ENCODE measurements at regions not wholly inside any gene's neighbourhood (a gene's known extent, or its start where the extent isn't known, plus 50 kb on each side); places are given as distances from the start of the nearest gene placed in this dataset.

DNA sequence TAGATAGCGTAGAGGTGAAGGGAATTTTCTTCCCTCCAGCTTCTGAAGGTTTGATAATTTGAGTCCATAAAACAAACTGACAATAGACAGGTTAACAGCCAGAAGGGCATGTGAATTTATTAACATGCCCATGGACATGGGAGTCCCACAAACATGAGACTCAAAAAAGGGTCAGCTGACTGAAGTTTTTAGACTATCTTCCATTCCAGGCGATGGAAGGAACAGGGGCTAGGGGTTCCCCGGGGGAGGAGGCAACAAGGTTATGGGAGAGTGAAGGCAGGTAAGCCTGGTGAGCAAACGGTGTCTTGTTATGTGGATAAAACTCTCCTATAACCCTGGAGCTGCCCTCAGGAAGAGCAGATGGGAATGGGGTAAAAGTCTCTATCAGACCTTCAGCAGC is 81.5 kb upstream of the SORBS2 start:
- no peak for DNase-seq (ENCODE audit: low read depth, low spot score)

DNA sequence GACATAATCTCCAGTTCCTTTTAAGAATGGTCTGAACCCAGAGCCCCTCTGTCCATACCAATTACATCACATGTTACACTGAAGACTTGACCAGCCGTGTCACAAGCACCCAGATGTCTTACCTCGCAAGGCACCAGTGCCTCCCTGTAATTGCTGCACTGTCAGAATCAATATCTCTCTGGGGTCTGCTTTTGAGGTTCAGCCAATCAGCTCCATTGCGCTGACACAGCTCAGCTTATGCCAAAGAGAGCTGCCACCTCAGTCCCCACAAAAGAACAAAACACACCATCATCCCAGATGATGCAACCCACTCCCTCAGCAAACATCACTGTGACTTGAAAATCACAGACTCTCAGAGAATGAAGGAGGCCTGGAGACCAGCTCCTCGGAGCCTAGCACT is 82.5 kb upstream of the SORBS2 start:
- DNase-seq (ENCODE audit: low read depth, low spot score): no peak

DNA sequence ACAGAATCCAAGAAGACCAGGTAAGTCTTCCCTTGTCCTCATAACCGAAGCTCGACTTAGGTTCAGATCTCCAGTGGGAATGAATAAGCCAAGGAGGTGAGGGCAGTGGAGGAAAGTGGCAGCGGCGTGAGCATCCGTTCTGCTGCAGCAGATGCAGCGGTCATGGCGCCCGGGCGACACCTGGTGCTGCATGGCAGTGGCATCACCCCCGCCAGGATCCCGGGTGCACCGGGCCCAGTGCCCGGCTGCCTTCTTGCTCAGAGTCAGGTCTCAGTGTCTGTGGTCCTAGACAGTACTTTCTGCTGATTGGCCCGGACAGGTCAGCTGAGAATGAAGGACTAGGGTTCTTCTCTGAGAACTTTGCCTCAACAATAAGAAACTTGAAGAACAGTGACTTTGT is 83.4 kb upstream of the SORBS2 start:
- no peak for DNase-seq (ENCODE audit: low read depth, low spot score)

DNA sequence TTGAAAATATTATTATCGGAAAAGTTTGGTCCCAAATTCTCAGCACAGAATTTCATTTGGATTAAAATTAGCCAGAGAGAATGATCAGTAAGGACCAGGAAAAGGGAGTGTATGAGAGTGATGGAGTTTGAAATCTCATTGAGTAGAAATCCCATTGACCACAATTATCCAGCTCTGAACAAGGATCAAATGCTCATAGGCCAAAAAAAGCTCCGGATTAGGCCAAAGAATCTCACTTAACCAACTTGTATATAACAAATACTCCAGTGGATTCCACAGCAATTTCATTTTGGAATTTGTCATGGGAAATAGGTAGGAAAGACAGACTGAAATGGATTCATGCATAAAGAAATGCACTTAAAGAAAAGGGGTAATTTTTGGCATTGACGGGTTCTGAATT is 83.9 kb upstream of the SORBS2 start:
- no peak for DNase-seq (ENCODE audit: low read depth, low spot score)

DNA sequence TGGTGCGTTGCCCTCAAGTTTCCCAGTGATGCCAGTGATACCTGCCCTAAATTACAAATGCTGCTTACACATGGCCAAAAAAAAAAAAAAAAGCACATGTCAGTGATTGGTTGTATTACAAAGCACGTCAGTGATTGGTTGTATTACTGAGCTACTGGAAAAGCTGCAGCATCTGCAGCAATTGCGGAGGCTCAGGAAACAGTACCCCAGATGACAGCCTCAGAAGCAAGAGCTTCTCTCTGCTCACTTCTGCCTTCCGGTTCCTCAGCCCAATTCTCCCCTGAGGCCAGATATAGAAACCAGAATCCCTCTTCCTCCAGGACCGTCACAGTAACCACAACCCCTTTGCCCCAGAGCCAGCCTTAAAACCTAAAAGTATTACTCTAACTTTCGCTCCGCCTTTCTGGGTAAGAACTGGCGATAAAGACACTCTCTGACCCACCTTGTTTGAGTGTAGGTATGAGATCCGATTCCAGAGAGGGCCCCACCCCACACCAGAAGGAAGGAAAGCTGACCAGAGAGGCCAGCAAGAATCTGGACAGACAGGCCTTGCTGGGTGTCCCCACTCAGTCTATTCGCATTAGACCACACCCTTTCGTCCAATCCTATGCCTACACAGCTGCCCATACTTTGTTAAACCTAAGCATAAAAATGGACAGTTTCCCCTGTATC is 85.0 kb upstream of the SORBS2 start:
- DNase-seq (ENCODE audit: low read depth, low spot score): no peak

DNA sequence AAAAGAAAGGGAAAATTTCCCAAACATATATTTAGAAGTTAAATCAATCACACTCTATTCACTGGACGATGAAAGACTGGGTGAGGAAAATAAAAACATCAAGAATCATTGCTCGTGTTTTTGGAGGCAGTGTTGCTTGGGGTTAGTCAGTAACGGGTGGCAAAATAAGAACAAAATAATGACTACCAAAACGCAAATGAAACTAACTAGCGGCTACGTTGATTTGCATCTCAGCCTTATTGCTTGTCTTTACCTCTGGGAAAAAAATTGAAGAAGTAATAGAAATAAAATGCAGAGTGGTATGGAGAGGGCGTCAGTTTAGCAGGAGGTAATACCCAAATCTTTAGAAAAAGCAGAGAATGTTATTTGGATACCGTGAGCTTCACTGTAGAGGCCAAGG is 86.4 kb upstream of the SORBS2 start:
- DNase-seq (ENCODE audit: low read depth, low spot score): no peak

DNA sequence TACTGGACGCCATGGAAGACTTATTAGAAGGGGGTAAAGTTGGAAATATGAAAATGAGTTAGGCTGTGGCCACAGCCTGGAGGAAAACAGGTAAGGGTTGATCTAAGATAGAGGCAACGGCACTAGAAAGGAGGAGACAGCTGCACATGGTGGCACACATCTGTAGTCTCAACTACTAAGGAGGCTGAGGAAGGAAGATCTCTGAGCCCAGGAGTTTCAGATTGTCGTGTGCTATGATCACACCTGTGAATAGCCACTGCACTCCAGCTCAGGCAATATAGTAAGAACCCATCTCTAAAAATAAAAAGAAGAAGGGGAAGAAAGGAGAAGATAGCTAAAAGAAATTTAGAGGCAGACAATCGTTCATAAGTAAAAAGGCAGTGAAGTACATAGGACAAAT is 87.8 kb upstream of the SORBS2 start:
- no peak for DNase-seq (ENCODE audit: low read depth, low spot score)

DNA sequence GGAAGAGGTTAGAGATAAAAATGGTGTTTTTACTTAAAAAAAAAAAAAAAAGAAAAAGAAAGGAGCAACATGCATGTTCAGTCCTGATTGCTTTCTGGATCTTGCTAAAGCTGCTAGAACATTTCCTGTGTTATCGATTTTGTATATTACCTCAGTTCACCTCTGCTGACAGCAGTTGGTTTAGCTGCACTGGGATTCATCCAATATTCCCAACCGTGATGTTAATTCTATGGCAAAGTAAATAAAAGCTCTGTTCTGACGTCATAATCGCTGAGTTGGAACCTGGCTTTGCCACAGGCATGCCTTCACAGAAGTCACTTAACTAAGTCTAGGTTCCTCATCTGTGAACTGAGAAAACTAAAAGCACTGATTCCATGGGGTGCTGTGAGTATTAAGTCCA is 90.7 kb upstream of the SORBS2 start:
- no peak for DNase-seq (ENCODE audit: low read depth, low spot score)

DNA sequence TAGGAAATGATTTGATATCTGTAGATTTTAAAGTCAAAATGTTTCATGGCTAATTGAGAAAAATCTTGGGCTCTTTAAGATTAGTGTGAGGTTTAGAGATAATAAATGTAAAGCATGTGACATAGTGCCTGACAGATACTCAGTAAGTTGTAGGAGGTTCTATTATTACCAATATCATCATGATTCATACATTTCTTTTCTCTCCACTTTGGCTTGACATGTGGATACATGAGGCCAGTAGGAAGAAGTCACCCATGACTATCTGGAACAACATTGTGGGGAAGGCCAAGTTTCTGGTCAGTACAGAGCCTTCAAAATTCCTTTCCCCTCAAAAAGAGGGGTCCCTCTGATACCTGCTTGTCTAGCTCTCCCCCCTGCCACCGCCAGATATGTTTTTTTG is 91.2 kb upstream of the SORBS2 start:
- no peak for DNase-seq (ENCODE audit: low read depth, low spot score)

DNA sequence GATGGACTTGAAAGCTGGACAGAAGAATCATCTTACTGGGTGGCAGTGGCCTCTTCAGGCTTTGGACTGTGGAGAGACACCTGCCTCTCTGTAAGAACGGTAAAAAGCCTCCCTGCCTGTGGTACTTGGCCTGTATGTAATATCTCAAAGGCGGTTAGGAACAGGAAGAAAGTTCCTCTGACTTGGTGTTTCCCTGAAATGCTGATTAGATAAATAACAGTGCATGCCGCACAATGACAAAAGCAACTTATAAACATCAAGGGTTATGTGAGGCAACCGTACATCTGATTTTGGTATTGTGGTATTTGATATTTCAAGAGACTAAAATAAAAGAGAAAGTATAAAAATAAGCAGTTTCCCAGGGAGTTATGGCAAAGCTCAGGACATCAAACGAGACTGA is 92.4 kb upstream of the SORBS2 start:
- no peak for DNase-seq (ENCODE audit: low read depth, low spot score)

DNA sequence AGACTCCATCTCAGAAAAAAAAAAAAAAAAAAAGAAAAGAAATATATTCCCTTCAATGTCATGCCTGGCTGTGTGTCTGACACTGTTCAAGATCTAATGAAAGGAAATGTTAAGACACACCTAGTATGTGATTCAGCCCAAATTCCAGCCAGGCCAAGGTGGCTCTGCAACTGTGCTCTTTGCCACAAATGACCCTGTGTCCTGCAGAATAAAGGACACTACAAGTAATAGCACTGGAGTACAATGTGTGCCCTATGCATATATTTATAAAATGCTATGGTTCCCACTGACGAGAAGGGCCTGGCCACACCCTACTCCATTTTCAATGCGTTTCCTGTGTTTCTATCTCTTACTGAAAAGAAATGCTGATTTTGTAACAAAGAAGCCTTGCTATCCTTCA is 98.0 kb upstream of the SORBS2 start:
- no peak for DNase-seq (ENCODE audit: low read depth, low spot score)

DNA sequence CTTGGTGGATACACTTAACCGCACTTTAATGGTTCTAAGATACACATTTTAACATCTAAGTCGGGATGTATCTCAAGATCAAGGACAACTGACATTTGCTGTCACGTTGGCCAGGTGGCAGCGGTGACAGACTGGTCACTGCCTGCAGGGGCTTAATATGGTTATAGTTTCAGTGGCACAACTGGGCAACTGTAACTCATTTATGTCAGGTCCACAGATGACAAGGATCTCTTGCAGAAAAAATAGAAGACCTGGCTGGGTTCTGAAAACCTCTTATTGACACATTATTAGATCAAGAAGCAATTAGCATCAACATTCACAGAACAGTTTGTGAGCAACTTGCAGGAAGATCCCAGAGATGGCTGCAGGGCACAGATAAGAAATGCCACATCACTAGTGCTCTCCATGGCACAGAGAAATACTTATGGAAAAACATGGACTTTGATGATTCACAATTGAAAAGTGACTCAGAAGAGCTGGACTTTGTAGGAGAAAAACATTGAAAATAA is 99.6 kb upstream of the SORBS2 start:
- no peak for DNase-seq (ENCODE audit: low read depth, low spot score)

DNA sequence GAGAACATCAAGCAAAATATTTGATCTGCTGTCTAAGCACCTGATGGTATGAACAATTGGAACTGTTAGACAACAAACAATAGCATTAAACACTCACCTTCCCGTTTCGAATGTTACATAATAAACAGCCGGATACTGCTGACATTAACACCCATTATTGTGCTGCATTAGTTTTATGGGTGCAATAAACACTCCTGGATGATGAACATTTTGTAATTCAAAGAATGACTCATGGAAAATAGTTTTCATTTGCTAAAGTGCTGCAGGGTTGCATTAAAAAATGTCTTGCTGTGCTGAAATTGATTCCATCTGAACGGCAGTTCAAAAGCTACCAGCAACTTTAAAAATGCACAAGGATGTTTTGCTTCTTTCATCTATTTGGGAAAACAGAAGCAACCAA is 100.8 kb upstream of the SORBS2 start:
- peak; percentile 36 for DNase-seq (ENCODE audit: low read depth, low spot score)

DNA sequence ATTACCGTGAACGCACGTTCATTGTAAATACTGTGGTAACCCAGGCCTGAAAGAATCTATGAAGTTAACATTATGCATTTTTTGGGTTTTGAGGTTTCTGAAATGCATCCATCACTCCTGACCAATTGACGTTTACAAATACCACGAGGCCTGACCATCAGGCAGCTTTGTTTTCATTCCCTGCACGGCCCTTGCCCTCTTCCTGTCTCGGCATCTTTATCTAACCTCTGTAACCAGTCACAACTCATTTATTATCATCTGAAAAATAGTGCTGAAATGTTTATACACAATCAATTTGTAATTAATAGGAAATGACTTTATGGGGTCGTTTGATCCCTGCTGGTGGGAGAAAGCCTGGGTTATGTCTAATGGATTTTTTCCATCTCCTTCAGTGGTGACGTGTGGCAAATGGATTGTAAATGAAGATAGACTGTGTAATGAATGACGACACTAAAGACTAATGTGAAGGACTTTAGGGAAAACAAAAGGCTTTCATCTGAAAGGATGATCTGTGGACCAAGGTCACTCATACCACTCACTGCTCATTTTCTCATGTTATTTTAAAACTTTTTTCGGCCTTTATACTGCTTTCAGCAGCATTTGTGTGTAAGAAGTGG is 102.7 kb upstream of the SORBS2 start:
- DNase-seq (ENCODE audit: low read depth, low spot score): peak; percentile 37

DNA sequence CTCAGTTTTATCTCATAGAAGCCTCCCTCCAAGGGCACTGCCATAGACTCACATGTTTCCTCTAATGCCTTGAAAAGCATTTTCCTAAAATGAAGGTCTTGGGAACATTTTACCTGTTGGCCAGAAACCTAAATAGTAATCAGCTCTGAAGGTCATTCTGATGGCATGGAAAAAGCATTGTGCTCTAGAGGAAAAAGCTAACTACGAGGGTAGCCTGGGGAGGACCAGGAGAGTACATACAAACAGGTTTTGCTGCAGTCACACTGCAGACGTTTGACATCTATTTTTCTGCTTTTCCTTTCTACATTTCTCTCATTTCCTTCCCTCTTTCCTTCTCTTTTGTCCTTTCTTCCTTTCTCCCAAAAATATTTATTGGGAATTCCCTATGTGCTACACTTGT is 103.3 kb upstream of the SORBS2 start:
- no peak for DNase-seq (ENCODE audit: low read depth, low spot score)

DNA sequence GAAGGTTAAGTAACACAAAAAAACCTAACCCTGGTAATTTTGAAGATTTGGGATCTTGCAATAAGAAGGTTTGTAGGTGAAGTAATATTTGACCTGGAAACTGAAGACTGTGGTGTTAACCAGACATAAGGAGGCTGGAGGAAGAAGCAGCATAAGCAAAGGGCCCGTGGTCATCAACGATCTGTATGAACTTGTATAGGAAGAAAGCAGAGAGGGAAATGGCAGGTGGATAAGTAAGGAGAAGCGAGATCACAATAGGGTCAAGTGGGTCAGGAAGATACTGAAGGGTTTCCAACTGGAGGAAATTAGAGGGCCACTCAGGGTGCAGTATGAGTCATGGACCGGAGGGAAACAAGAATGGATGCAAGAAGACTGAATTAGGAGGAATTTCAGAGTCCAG is 103.8 kb upstream of the SORBS2 start:
- DNase-seq (ENCODE audit: low read depth, low spot score): no peak

DNA sequence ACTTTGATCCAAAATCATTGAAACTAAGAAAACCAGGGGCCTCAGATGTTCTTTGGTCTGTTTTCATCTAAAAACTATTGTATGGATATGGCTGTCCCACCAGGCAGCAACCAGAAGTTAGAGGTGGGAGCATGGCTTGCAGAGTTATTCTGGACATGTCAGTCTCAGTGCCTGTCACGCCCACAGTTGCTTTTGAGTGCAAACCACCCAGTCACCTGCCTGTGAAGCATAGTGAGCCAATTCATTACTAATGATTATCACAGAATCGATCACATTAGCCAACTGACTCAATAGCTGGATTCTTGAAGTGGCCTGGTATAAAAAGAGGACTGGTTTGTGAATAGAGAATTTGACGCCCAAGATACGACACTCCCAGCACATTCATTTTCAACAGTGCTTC is 104.2 kb upstream of the SORBS2 start:
- no peak for DNase-seq (ENCODE audit: low read depth, low spot score)

DNA sequence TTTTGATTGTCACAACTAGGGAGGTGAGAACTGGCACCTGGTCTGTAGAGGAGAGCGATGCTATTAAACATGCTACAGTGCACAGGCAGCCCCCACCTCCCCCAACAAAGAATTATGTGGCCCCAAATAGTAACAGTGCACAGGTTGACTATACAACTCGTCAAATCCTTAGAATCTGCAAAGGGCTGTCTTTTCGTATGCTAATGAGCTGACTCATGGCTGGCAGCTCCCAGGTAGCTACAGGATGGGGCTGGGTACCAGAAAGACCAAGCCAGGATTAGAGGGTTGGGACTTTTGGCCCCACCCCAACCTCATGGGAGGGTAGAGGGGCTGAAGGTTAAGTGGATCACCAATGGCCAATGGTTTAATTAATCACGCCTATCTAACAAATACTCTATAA is 104.7 kb upstream of the SORBS2 start:
- no peak for DNase-seq (ENCODE audit: low read depth, low spot score)

DNA sequence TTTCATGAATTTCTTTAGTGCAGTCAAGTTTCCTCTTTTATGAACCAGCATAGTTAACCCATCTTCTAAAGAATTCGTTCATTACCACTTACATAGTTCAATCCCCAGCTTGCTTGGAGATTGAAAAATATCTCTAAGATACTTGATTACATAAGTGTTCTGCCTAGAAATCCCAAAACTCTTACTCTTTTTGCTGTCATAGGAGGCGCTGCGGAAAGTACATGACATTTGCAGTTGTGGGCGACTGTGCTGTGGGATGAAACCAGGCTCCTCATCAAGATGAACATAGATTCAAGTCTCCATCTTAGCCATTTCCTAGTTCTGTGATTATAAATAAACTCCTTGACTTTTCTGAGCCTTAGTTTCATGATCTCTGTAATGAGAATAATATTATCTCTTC is 107.1 kb upstream of the SORBS2 start:
- no peak for DNase-seq (ENCODE audit: low read depth, low spot score)

DNA sequence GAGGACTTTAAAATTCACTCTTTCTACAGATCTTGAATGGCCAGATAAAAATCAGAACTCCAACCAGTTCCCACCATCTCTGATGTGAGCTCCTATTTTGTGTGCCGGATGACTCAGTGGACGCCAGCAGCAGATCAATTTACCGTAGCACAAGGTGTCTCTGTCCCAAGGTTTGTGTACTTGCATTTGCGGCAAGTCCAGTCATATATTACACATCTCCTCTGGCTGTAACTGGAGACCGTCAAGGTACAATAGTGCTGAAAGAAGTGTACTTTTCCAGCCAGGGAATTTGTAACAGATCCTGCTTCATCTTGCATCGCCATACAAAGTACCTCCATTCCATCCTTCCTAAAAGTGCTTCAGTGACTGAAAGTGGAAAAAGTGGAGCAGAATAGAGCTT is 108.2 kb upstream of the SORBS2 start:
- no peak for DNase-seq (ENCODE audit: low read depth, low spot score)

DNA sequence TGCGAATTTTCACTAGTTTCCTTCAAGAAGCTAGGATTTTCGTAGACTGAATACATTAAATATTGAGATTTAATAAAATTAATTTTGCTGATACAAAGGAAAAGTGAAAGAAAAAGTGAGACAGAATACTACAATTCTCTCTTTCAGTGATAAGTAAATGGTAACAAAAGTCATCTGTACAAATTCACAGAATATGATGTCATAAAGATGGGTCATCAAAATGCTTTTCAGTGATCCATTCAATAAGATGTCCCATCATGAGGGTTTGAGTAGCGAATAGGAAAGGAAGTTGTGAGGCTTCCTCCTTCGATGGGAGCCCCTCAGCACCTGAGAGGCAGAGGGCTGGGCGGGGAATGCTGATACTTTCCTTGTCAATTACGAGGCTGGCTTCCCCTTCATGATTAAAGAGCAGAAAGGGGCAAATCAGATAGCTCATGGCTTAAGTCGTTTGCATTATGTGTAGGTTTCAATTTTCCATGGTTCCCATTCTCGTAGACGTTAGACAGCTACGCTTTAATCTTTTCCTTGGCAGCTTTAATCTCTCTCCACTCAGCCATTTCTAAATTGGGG is 108.8 kb upstream of the SORBS2 start:
- DNase-seq (ENCODE audit: low read depth, low spot score): no peak

DNA sequence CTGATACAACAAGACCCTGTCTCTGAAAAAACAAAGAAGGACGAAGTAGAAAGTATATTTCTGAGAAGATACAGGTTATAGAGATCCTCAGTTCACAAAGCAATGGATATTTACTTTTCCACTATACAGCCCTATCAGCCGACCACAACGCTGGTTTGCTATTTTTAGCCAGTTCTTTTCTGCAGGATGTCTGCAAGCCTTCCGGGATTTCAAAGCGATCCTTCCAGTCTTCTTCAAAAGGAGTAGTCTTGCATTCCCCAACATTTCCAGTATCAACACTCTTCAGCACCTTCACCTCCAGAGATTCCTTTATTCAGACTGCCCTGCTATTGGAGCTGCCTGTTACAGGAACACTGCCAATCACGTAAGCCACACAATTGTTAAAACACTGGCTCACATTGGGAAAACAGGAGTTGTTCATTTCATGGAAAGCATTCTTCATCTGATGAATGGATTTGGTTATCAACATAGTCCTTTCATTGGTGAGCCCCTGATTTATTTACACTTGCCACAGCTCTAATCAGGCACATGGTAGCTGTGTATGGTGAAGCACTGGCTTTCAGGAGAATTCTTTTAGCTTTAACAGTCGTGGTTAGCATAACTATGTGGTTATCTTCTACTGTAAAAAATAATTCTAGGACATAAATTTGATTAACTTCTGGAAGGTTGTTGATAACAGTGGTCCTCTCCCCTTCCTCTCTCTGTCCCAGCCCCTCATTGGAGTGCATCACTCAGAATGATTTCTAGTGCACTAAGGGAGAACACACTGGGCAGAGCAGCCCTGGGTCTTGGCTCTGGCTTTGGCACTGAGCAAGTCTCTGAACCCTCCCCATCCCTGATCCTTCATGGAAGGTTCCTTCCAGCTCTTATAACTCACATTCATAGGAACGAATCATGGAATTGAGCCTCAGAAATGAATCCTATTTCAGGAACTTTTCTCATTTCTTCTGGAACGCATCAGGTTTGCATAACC is 109.9 kb upstream of the SORBS2 start:
- no peak for DNase-seq (ENCODE audit: low read depth, low spot score)
